GM19239 (cell line): ENCODE measurements at regions not wholly inside any gene's neighbourhood (a gene's known extent, or its start where the extent isn't known, plus 50 kb on each side); places are given as distances from the start of the nearest gene placed in this dataset.

Experiments used
- DNase-seq: peaks from one replicate; pipeline ENCODE4 v3.0.0; 2011; ENCODE audit warnings: low spot score; ENCODE audit not compliant: insufficient read length
- FAIRE-seq: peaks from 2 replicates; lab custom pipeline; 2011; peaks lifted over from hg19 to GRCh38; lab: Jason Lieb, UNC

DNA sequence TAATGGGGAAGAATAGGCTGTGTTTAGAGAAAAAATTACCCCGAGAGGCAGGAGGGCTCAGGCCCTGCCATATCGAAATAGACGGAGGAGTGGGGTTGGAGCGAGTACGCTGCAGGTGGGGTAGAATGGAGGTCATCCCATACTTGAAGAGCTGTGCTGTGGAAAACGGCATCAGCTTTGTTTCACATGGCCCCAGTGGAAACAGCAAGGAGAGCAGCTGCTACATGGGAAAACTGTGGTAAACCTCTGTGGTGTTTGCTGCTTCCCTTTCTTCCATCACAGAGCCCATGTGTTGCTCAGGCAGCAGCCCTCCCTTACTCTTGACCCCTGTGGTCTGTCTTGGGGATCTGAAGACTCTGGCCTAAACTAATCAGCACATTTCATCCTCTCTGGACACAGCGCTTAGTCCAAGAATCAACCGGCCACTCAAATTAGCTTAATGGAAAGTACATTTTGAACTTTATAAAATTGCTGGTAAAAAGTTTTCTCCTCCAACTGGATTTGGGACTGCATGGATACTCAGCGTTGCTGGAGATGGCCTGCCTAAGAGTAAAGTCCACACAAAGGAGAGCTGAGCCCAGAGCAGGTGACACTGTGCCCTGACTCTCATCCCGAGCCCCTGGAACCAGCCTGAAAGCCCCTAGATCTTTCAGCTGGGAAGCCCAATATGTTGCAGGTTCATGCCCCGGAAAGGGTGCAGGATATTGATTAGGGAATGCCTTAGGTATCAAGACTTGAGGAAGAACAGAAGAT is 127.1 kb upstream of the GADD45A start:
- FAIRE-seq: no peak
- DNase-seq: no peak

- FAIRE-seq (no peak), DNase-seq (no peak)
These were observed 126.4 kb upstream of the GADD45A start for GRCh38 chr1:67558449-67559193.

DNA sequence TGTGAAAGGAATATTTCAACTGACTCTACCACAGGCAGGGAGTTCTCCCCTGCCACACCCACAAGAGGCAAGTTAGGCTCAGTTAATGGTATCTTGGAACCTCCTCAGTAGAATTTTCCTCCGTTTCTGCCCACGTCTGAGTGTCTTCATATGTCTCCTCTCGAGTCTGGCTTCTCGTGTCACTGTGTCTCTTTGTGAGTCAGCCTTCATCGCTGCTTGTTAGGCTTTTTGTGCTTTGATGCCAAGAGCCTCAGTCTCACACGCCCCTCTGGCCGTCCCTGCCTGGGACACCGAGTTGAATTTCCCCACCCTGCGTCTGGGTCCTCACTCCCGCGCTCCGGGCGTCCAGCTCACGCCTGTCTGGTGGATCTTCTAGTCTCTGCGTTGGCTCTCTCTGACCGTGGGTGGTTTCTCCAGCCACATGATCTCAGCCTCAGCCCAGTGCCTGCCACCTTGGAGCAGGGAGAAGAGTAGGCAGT is 125.7 kb upstream of the GADD45A start:
- no peak for DNase-seq
- FAIRE-seq: no peak

DNA sequence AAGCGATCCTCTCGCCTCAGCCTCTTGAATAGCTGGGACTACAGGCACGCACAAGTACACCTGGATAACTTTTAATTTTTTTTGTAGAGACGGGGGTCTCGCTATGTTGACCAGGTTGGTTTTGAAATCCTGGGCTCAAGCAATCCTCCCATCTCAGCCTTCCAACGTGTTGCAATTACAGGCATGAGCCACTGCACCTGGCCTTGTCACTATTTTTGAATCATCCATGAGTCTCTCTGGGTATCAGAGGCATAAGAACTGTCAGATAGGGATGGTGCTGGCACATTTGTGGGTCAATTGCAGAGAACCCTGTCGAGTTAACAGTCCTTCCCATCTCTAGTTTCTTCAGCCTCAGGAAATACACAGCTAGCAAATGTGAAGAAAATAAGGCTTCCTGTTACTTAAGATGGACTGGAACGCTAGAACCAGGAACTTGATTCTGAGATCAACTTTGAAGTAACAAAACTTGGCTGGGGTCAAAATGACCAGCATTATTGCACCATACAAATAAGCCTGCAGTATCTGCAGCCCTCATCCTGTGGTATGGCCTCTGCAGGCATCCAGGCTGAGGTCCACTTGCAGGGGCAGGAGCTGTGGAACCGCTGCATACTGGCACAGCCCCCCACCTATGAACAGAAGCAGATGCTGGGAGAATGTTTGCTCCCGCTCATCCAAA is 124.3 kb upstream of the GADD45A start:
- FAIRE-seq (no peak), DNase-seq (no peak)

DNA sequence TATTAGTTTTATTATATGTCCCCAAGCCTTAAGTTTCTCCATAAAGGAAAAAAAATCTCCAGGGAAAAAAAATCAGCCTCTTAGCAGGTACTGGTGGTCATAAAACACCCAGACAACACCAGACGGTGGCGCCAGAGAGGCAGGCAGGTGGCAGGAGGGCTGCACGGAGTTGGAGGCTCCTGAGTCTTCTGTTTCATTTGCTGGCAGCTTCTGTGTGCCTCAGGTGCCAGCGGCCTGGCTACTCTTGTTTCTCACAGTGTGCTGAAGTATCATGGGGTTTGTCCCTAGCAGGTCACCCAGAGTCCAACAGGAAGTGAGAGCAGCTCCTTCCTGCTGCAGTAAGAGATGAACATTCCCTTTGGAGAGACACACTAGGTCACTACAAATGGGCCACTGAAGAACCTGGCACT is 123.3 kb upstream of the GADD45A start:
- peak; percentile 94 for FAIRE-seq
- peak; percentile 46 for DNase-seq

DNA sequence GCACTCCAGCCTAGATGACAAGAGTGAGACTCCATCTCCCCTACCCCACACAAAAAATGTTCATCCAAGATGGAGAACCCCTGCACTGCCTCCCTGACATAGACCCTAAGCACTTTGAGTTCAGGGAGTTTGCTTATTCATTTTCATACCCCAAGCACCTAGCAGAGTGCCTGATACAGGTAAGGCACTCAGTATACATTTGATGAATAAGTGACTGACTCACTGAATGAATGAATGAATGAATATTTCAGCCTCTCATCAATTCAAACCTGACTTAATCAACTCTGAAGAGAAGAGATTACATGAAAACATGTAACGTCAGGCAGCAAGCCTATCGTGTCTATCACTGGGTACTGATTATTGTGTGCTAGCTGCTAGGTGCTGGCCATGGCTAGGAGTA is 121.3 kb upstream of the GADD45A start:
- DNase-seq: no peak
- FAIRE-seq: no peak

GRCh38 chr1:67564193-67564592 is 120.8 kb upstream of the GADD45A start:
- FAIRE-seq (no peak), DNase-seq (no peak)

DNA sequence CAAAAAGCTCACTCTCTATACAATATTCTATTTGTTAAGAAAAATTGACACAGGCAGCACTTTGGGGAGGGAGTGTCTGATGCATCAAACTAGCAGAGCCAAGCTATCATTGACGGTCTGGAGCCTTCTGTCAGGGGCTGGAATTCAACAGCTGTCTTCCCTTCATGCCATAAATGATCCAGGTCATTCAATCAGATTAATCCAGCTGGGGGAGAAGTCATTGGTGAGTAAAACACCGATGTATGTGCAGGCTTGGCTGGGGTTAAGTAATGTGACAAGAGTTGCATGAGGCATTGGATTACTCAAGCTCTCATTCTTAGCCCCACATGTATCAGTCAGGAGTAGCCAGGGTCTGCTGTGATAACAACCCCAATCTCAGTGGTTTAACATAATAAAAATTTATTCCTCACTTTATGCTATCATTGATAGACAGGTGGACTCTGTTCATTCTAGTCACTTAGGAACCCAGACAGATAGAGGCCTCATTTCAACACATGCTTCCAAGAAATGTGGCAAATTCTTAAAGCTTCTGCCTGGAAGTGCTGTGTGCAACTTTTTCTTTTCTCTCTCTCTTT is 118.1 kb upstream of the GADD45A start:
- no peak for FAIRE-seq
- DNase-seq: no peak

DNA sequence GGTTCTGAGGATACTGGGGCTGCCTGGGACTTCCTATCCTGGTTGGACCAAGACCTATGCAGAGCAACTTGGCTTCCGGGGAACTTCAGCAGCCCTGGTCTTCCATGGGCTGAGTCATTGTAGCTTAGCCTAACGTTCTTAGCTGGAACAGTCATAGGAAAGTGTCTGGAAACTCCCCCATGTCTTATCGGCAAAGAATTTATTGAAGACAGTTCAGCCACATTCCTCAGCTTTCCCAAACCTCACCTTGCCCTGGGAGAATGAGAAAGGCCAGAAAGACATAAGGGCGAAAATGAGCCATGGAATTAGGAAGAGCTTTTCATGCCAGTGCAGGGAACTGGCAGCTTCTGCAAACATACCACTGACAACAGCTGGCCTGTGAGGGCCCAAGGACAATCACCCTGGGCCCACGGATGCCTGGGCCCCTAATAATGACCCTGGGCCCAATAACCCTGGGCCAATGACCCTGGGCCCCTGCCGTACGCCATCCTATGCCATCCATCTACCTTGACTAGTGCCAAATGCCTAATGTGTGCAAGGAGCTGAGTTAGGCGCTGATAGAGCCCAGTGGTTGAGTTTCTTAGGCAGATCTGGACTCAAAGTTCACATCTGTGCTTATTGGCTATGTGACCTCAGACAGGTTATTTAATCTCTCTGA is 114.4 kb upstream of the GADD45A start:
- FAIRE-seq: no peak

DNA sequence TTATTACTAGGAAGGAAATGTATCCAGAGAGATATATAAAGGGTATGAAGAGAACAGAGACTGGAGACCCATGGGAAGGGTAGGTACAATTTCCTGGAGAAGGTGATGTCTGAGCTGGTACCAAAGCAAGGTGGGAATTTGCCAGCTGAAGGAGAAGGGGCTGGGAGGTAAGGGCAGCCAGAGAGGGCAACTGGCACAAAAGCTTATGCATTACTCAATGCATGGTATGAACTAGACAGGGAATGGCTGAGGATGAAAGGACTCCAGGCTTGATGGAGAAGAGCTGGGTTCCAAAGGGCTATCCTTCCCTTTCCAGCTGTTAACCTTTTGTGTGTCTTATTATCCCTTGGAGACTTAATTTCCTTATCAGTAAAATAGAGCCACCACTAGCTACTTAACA is 113.6 kb upstream of the GADD45A start:
- DNase-seq (no peak), FAIRE-seq (no peak)

More for the DNA sequence above, 114.4 kb upstream of the GADD45A start:
- no peak for DNase-seq

GRCh38 chr1:67571901-67572593 is 113.0 kb upstream of the GADD45A start:
- DNase-seq (no peak), FAIRE-seq (no peak)

GRCh38 chr1:67572594-67573221 is 112.3 kb upstream of the GADD45A start:
- DNase-seq (no peak), FAIRE-seq (no peak)

DNA sequence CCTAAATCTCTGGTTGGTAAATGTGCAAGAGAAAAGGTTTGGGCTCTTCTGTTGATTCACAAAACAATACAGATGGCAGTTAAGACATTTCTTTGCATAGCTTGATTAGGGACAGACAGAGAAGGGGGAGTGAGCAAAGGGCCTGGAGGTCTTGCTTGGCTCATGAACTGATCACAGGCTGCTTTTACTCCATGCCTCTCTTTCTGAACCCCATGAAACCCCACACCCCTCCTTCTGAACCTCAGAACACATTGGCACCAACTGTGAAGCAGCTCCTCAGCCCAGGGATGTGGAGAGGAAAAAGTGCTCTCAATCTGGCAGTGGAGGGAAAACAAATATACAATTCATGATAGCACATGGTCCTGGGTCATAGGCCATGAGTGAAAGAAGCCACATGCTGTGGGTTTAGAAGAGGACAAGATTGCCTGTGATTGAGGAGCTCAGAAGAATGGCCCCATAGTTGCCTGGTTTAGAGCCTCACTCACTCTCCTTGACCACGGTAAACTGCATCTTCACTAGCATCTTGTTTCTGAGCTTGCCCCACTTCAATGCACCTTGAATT is 111.6 kb upstream of the GADD45A start:
- FAIRE-seq (no peak), DNase-seq (no peak)

DNA sequence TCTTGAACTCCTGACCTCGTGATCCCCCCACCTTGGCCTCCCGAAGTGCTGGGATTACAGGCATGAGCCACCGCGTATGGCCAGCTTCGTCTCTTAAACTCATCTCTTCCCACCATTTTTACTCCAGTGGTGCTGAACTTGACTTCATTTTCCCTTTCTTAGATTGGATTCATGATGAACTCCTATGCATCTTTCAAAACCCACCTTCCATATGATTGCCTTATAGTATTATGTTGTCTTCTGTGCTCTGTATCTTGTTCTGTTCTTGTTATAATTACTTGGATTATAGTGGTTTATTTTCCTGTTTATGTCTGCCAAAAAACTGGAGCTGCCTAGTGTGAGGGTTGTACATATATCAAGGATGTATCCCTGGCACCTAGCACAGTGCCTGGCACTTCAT is 110.8 kb upstream of the GADD45A start:
- FAIRE-seq: no peak
- DNase-seq: no peak

GRCh38 chr1:67575861-67576260 is 109.1 kb upstream of the GADD45A start:
- DNase-seq: no peak

DNA sequence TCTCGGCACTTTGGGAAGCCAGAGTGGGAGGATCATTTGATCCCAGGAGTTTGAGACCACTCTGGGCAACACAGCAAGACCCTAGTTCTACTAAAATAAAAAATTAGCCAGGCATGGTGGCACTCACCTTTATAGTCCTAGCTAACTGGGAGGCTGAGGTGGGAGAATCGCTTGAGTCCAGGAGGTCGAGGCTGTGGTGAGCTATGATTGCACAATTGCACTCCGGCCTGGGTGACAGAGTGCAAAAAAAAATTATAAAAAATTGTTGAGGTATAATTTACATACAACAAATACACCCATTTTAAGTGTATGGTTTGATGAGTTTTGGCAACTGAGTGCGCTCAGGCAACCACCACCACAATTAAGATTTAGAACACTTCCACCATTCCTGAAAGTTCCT is 108.5 kb upstream of the GADD45A start:
- DNase-seq (no peak), FAIRE-seq (no peak)

More at GRCh38 chr1:67575861-67576260, 109.1 kb upstream of the GADD45A start:
- no peak for FAIRE-seq

DNA sequence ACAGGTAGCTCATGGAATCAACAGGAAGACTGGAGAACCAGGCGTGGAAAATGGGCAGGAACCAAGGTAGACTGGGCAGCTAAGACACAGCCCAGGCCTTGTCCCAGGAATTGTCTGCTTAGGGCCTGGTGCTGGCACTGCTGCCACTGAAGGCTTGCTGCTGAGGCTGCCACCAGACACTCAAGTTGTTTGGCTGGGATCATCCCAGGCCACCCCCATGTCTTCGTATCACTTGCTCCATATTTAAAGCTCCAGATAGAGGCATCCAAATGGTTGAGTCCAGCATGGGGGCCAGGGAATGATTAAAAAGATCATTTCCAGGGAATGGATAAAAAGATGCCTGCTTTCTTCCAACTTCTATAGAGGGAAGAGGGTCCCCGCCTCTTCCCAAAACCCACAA is 107.4 kb upstream of the GADD45A start:
- DNase-seq: no peak
- no peak for FAIRE-seq

DNA sequence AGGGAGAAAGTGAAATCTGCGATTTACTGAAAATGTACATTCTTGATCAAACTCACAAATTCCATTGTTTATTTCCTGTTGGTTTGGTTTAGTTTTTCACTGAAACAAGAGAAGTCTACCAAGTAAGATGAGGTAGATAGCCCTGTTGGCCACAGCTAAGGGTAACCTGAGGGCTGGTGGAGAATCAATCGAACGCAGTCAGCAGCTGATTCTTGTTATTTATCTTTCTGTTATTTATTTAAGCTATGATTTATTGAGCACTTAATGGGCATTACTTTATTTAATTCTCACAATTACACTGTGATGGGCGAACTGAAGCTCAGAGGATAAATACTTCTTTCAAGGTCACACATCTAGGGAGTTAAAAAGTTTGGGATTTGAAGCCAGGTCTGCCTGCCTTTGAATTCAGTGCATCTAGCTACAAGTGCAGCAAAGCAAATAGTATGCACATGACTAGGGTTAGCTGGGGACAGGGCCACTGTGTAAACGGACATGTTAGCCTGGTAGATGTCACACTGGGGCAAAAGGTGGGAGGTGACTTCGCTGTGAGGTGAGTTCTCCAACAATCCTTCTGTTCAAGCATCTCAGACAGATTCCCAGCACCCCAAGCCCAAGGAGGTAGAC is 106.5 kb upstream of the GADD45A start:
- DNase-seq: no peak
- no peak for FAIRE-seq
